PC-9 (cell line): ENCODE measurements at regions not wholly inside any gene's neighbourhood (a gene's known extent, or its start where the extent isn't known, plus 50 kb on each side); places are given as distances from the start of the nearest gene placed in this dataset.

Experiments
- BruUV-seq: library from RNA; stranded (reverse); fragments of 400-500 nt; replicated peaks from 2 replicates; lab custom pipeline; 2021; lab: Mats Ljungman, UMichigan
- CTCF ChIA-PET: fragments of 300-600 bp; sonication (Branson Sonifier 250); formaldehyde crosslinking; loops from one replicate; lab custom pipeline; 2022; ENCODE audit warnings: antibody characterized with exemption; lab: Charles Lee
- POLR2A ChIA-PET: fragments of 300-600 bp; sonication (Branson Sonifier 250); formaldehyde crosslinking; loops from one replicate; lab custom pipeline; 2022; ENCODE audit warnings: antibody characterized with exemption; ENCODE audit not compliant: unreplicated experiment; lab: Charles Lee
- DNase-seq, 2 experiments: peaks; one replicate each; pipeline versions ENCODE4 v3.0.0 to v3.0.0-alpha.2; 2015 to 2022; ENCODE audit warnings: mixed read lengths in 1 of 2
- H2AFZ ChIP-seq: fragments of 200-600 bp; sonication (generic); 2 replicates; pipeline ENCODE4 v1.8.1; 2017; ENCODE audit warnings: antibody characterized with exemption
- H3F3A ChIP-seq: fragments of 200-600 bp; sonication (generic); 2 replicates; pipeline ENCODE4 v1.8.1; 2017; ENCODE audit warnings: antibody characterized with exemption, mild to moderate bottlenecking, low read depth; ENCODE audit not compliant: insufficient read depth
- H3K27ac ChIP-seq: fragments of 200-600 bp; sonication (generic); 2 replicates; pipeline ENCODE4 v1.6.1; 2016; ENCODE audit warnings: mixed run types
- H3K27me3 ChIP-seq: fragments of 200-600 bp; sonication (generic); 2 replicates; pipeline ENCODE4 v1.6.1; 2016; ENCODE audit warnings: low read depth, mixed run types; ENCODE audit not compliant: insufficient read depth
- H3K36me3 ChIP-seq: fragments of 200-600 bp; sonication (generic); 2 replicates; pipeline ENCODE4 v1.6.1; 2016; ENCODE audit warnings: low read depth, mixed run types
- H3K4me1 ChIP-seq: fragments of 200-600 bp; sonication (generic); replicated peaks from 2 replicates; pipeline ENCODE4 v1.6.1; 2016; ENCODE audit warnings: mixed run types; ENCODE audit not compliant: insufficient read depth
- H3K4me2 ChIP-seq: fragments of 200-600 bp; sonication (generic); 2 replicates; pipeline ENCODE4 v1.6.1; 2017; ENCODE audit warnings: mixed run types
- H3K4me3 ChIP-seq: fragments of 200-600 bp; sonication (generic); 2 replicates; pipeline ENCODE4 v1.6.1; 2016; ENCODE audit warnings: mixed run types
- H3K79me2 ChIP-seq: fragments of 200-600 bp; sonication (generic); 2 replicates; pipeline ENCODE4 v1.6.1; 2017; ENCODE audit warnings: low read depth, mixed run types
- H3K9me2 ChIP-seq: fragments of 200-600 bp; sonication (generic); 2 replicates; pipeline ENCODE4 v1.8.1; 2017; ENCODE audit warnings: mild to moderate bottlenecking; ENCODE audit not compliant: insufficient read depth
- H3K9me3 ChIP-seq: fragments of 200-600 bp; sonication (generic); 2 replicates; pipeline ENCODE4 v1.8.1; 2016; ENCODE audit warnings: low read depth; ENCODE audit not compliant: insufficient read depth
- H4K20me1 ChIP-seq: fragments of 200-600 bp; sonication (generic); 2 replicates; pipeline ENCODE4 v1.8.1; 2017; ENCODE audit not compliant: insufficient read depth
- EZH2 ChIP-seq: fragments of 200-600 bp; sonication (generic); IDR thresholded peaks from 2 replicates; pipeline ENCODE4 v1.8.0; 2017; ENCODE audit warnings: antibody characterized with exemption, low read depth
- intact Hi-C: fragments of 100-400 bp; cut with micrococcal nuclease; formaldehyde crosslinking; loops from one replicate; pipeline ENCODE4 v1.10.0; 2022; ENCODE audit not compliant: unreplicated experiment
- TF ChIP-seq, protein P1 (sequence below): fragments of 200-600 bp; sonication (generic); conservative IDR thresholded peaks from 2 replicates; pipeline ENCODE4 v1.6.1; 2017; ENCODE audit warnings: mixed run types, antibody characterized with exemption, mild to moderate bottlenecking, moderate library complexity

GRCh38 chr3:105187344-105187743, 179.4 kb upstream of the ALCAM start:
- TF ChIP-seq, protein P1, sequence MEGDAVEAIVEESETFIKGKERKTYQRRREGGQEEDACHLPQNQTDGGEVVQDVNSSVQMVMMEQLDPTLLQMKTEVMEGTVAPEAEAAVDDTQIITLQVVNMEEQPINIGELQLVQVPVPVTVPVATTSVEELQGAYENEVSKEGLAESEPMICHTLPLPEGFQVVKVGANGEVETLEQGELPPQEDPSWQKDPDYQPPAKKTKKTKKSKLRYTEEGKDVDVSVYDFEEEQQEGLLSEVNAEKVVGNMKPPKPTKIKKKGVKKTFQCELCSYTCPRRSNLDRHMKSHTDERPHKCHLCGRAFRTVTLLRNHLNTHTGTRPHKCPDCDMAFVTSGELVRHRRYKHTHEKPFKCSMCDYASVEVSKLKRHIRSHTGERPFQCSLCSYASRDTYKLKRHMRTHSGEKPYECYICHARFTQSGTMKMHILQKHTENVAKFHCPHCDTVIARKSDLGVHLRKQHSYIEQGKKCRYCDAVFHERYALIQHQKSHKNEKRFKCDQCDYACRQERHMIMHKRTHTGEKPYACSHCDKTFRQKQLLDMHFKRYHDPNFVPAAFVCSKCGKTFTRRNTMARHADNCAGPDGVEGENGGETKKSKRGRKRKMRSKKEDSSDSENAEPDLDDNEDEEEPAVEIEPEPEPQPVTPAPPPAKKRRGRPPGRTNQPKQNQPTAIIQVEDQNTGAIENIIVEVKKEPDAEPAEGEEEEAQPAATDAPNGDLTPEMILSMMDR = no peak
- TF ChIP-seq EZH2 = no peak
- no peaks in the 10 kb centered on the region for H3K79me2 ChIP-seq
- H3K4me1 ChIP-seq = no peaks in the 10 kb centered on the region
- H3K27ac ChIP-seq = no peak overlapping the region
- CTCF ChIA-PET = no interaction called here
- no peaks in the 10 kb centered on the region for H3K9me2 ChIP-seq
- no peaks in the 10 kb centered on the region; the same call in 1 of the 2 replicates for H4K20me1 ChIP-seq
- no peak overlapping the region for H3K4me2 ChIP-seq
- H3F3A ChIP-seq = no peaks in the 10 kb centered on the region
- intact Hi-C loops = no loop called here
- DNase-seq = no peak
- H3K27me3 ChIP-seq = no peaks in the 10 kb centered on the region
- no peak overlapping the region for H2AFZ ChIP-seq
- no peak overlapping the region for H3K4me3 ChIP-seq
- no peaks in the 10 kb centered on the region for H3K36me3 ChIP-seq
- BruUV-seq = no TSS peak
- H3K9me3 ChIP-seq = peaks cover 4% of the 10 kb centered on the region; the same call in 1 of the 2 replicates
- POLR2A ChIA-PET = no interaction called here

DNA sequence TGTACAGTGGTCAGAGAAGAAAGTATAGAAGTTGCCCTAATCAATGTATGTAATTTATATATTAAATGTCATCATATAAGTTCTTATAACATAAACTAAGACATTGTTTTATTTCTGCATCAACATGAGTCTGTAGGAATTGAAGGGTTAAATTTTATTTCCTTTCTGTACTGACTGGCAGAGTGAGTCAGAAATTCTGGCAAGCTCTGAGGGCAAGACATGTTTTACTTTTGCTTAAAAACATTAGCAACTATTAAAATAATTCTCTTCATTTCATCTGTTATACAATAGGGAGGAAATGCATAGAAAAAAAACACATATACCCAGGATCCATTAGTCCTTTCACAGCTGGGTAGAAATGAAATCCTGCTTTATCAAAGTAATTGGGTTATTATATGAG, 171.4 kb upstream of the ALCAM start:
- H3K4me2 ChIP-seq = no peak overlapping the region

DNA sequence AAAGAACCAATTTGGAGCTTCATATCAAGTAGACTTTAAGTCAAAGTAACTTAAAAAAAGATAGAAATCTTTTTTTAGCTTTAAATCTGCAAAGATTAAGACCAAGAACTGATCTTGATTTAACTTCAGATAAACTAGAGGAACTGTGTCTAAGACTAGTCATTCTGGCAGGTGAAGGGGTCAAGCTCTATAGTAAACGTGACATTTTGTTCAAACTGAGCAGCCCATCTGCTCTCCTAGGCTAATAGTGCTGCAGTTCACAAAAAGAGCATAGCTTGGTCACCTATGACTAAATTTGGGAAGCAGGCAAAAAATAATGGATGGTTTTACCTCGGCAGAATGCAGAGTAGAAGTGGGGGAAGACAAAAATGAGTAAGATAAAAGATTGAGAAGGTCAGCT, 168.8 kb upstream of the ALCAM start:
- POLR2A ChIA-PET = no interaction called here
- H2AFZ ChIP-seq = 0 out of 2 replicates have a peak overlapping the region, but pooled peaks have one; percentile 5
- TF ChIP-seq EZH2 = no peak
- TF ChIP-seq, protein P1 = no peak
- no peaks in the 10 kb centered on the region for H3K4me1 ChIP-seq
- H3K9me3 ChIP-seq = no peaks in the 10 kb centered on the region
- H3K9me2 ChIP-seq = no peaks in the 10 kb centered on the region
- no peaks in the 10 kb centered on the region for H3K27me3 ChIP-seq
- no peaks in the 10 kb centered on the region for H3K36me3 ChIP-seq
- no peak overlapping the region for H3K4me3 ChIP-seq
- DNase-seq = no peak
- H3K79me2 ChIP-seq = no peaks in the 10 kb centered on the region
- intact Hi-C loops = no loop called here
- no peaks in the 10 kb centered on the region for H4K20me1 ChIP-seq
- H3F3A ChIP-seq = no peaks in the 10 kb centered on the region
- BruUV-seq = no TSS peak
- CTCF ChIA-PET = no interaction called here
- no peak overlapping the region for H3K27ac ChIP-seq
- no peak overlapping the region for H3K4me2 ChIP-seq

More for the DNA sequence above, 171.4 kb upstream of the ALCAM start:
- ChIA-PET CTCF (no interaction called here), POLR2A (no interaction called here)
- no peak overlapping the region for H3K4me3 ChIP-seq
- no peaks in the 10 kb centered on the region for H3K36me3 ChIP-seq
- intact Hi-C loops = no loop called here
- H3F3A ChIP-seq = no peaks in the 10 kb centered on the region
- H3K27me3 ChIP-seq = no peaks in the 10 kb centered on the region
- no peaks in the 10 kb centered on the region for H3K9me2 ChIP-seq
- no peak overlapping the region for H2AFZ ChIP-seq
- no peaks in the 10 kb centered on the region; the same call in 1 of the 2 replicates for H3K9me3 ChIP-seq
- BruUV-seq = no TSS peak
- H3K27ac ChIP-seq = no peak overlapping the region
- no peaks in the 10 kb centered on the region for H3K79me2 ChIP-seq
- TF ChIP-seq, protein P1 = no peak
- no peak for TF ChIP-seq EZH2
- no peaks in the 10 kb centered on the region for H4K20me1 ChIP-seq
- no peaks in the 10 kb centered on the region for H3K4me1 ChIP-seq
- no peak for DNase-seq
